Thoracic aorta (tissue), 2 donors: ENCODE measurements at regions not wholly inside any gene's neighbourhood (a gene's known extent, or its start where the extent isn't known, plus 50 kb on each side); places are given as distances from the start of the nearest gene placed in this dataset.

Experiments
- ATAC-seq: fragments of 150-250 bp; one replicate; pipeline ENCODE4 v1.8.0; 2017; ENCODE audit warnings: low read depth; ENCODE audit not compliant: insufficient number of reproducible peaks, low FRiP score
- DNase-seq: peaks from one replicate; pipeline ENCODE4 v3.0.0-alpha.2; 2020; ENCODE audit warnings: low spot score
- H3K27ac ChIP-seq, 2 donors: fragments of 200-600 bp; sonication (generic); 1 replicate in 1 of 2; 2 replicates in 1 of 2; pipeline ENCODE4 v1.5.1; 2016; ENCODE audit warnings: mild to moderate bottlenecking in 2 of 2, moderate library complexity in 2 of 2
- H3K27me3 ChIP-seq: fragments of 200-600 bp; sonication (generic); replicated peaks from 2 replicates; pipeline ENCODE4 v1.6.0; 2016; ENCODE audit warnings: mild to moderate bottlenecking; ENCODE audit not compliant: insufficient read depth
- H3K36me3 ChIP-seq: fragments of 200-600 bp; sonication (generic); one replicate; pipeline ENCODE4 v1.5.1; 2016
- H3K4me1 ChIP-seq, 2 donors: fragments of 200-600 bp; sonication (generic); 1 replicate in 1 of 2; 2 replicates in 1 of 2; pipeline versions ENCODE4 v1.5.1 to v1.6.0; 2016; ENCODE audit warnings: low read depth in 2 of 2, mild to moderate bottlenecking in 1 of 2; ENCODE audit not compliant: control insufficient read depth in 1 of 2
- H3K4me3 ChIP-seq: fragments of 200-600 bp; sonication (generic); 2 replicates; pipeline ENCODE4 v1.5.1; 2016; ENCODE audit warnings: mild to moderate bottlenecking
- H3K9me3 ChIP-seq: fragments of 200-600 bp; sonication (generic); 2 replicates; pipeline ENCODE4 v1.5.1; 2016
- CTCF ChIP-seq: fragments of 200-600 bp; sonication (generic); IDR thresholded peaks from one replicate; pipeline ENCODE4 v1.5.1; 2019; ENCODE audit warnings: antibody characterized with exemption

- ATAC-seq = no peak
- H3K4me1 ChIP-seq = no peaks in the 10 kb centered on the region
- no peak overlapping the region for H3K27ac ChIP-seq
- TF ChIP-seq CTCF = no peak
- H3K9me3 ChIP-seq = no peaks in the 10 kb centered on the region
- H3K36me3 ChIP-seq = no peaks in the 10 kb centered on the region
- no peak overlapping the region for H3K4me3 ChIP-seq
- no peak for DNase-seq
- H3K27me3 ChIP-seq = no peaks in the 10 kb centered on the region
Observed at GRCh38 chr6:19438566-19439353, 398.4 kb upstream of the ID4 start.

- H3K4me1 ChIP-seq = no peaks in the 10 kb centered on the region
- ATAC-seq (no peak), DNase-seq (no peak)
- no peaks in the 10 kb centered on the region for H3K9me3 ChIP-seq
- no peak overlapping the region for H3K27ac ChIP-seq
- no peaks in the 10 kb centered on the region for H3K36me3 ChIP-seq
- TF ChIP-seq CTCF = no peak
- H3K27me3 ChIP-seq = no peaks in the 10 kb centered on the region
- no peak overlapping the region for H3K4me3 ChIP-seq
Observed at GRCh38 chr6:19440531-19440930, 396.6 kb upstream of the ID4 start.

GRCh38 chr6:19443411-19443810 is 393.8 kb upstream of the ID4 start:
- H3K27me3 ChIP-seq = no peaks in the 10 kb centered on the region
- no peaks in the 10 kb centered on the region for H3K36me3 ChIP-seq
- no peak overlapping the region for H3K4me3 ChIP-seq
- no peaks in the 10 kb centered on the region for H3K9me3 ChIP-seq
- DNase-seq (no peak), ATAC-seq (no peak)
- no peak overlapping the region for H3K27ac ChIP-seq
- no peaks in the 10 kb centered on the region for H3K4me1 ChIP-seq
- no peak for TF ChIP-seq CTCF

- no peak for ATAC-seq
- no peaks in the 10 kb centered on the region for H3K27me3 ChIP-seq
Observed at GRCh38 chr6:19444041-19444440, 393.1 kb upstream of the ID4 start.

GRCh38 chr6:19444481-19444880 is 392.7 kb upstream of the ID4 start:
- no peak for TF ChIP-seq CTCF
- Histone ChIP-seq H3K4me1 (no peaks in the 10 kb centered on the region), H3K27ac (no peak overlapping the region), H3K4me3 (no peak overlapping the region), H3K9me3 (no peaks in the 10 kb centered on the region), H3K27me3 (no peaks in the 10 kb centered on the region), H3K36me3 (no peaks in the 10 kb centered on the region)
- DNase-seq (no peak), ATAC-seq (no peak)

More at GRCh38 chr6:19444041-19444440, 393.1 kb upstream of the ID4 start:
- H3K36me3 ChIP-seq = no peaks in the 10 kb centered on the region
- DNase-seq = no peak
- H3K9me3 ChIP-seq = no peaks in the 10 kb centered on the region
- no peaks in the 10 kb centered on the region for H3K4me1 ChIP-seq
- no peak overlapping the region for H3K4me3 ChIP-seq
- TF ChIP-seq CTCF = no peak
- H3K27ac ChIP-seq = no peak overlapping the region
